Adrenal gland (tissue), 5 donors: ENCODE measurements at regions not wholly inside any gene's neighbourhood (a gene's known extent, or its start where the extent isn't known, plus 50 kb on each side); places are given as distances from the start of the nearest gene placed in this dataset.
"Not testable (repeated sequence)": the region's sequence is repeated elsewhere in the genome, so short reads cannot be mapped to it uniquely, and the experiment has no call there.

Source experiments
- CTCF ChIP-seq, 6 experiments: fragments of 450-650 bp in 4 of 6; fragments of 200-600 bp in 2 of 6; sonication (generic) in 1 of 6; IDR thresholded peaks; 1 replicate in 5 of 6; 2 replicates in 1 of 6; pipeline versions ENCODE4 v1.5.1 to v1.8.0; 2016 to 2021; ENCODE audit warnings: antibody characterized with exemption in 6 of 6, mild to moderate bottlenecking in 2 of 6, moderate library complexity in 1 of 6
- POLR2A ChIP-seq, 2 donors: fragments of 450-650 bp; IDR thresholded peaks; one replicate each; pipeline ENCODE4 v1.6.1; 2017; ENCODE audit warnings: antibody characterized with exemption in 2 of 2, mild to moderate bottlenecking in 2 of 2, moderate library complexity in 1 of 2
- donor health status: DM: no; HTN: no; CAD: no.

GRCh38 chr7:152499969-152500368 is 64.2 kb upstream of the KMT2C start:
- TF ChIP-seq POLR2A, CTCF (IDR thresholded peaks at IDR 0.05): not testable (repeated sequence)
